HEK293 (cell line): ENCODE measurements at regions not wholly inside any gene's neighbourhood (a gene's known extent, or its start where the extent isn't known, plus 50 kb on each side); places are given as distances from the start of the nearest gene placed in this dataset.

Experiments
- CTCF ChIA-PET: fragments of 350-600 bp; formaldehyde crosslinking; extraction: SDS; loops from one replicate; lab custom pipeline; 2021; ENCODE audit warnings: antibody characterized with exemption; lab: Yijun Ruan, JAX
- POLR2A ChIA-PET: fragments of 300-600 bp; formaldehyde crosslinking; extraction: SDS; loops from one replicate; lab custom pipeline; 2020; ENCODE audit warnings: antibody characterized with exemption, inconsistent platforms; lab: Yijun Ruan, JAX
- H3K27ac ChIP-seq: fragments of 200-500 bp; sonication (Bioruptor generic); 2 replicates; pipeline ENCODE4 v1.5.1; 2014; ENCODE audit warnings: low read depth, low read length, control low read depth, inconsistent platforms; ENCODE audit errors: extremely low read depth
- H3K36me3 ChIP-seq, 2 experiments: fragments of 200-500 bp in 1 of 2; sonication (Bioruptor generic) in 1 of 2; 1 replicate in 1 of 2; 2 replicates in 1 of 2; pipeline ENCODE4 v1.5.1; 2014 to 2017; ENCODE audit warnings: inconsistent platforms in 2 of 2, low read length in 2 of 2; ENCODE audit not compliant: control insufficient read depth in 2 of 2, insufficient read depth in 1 of 2
- H3K4me1 ChIP-seq: fragments of 200-500 bp; sonication (Bioruptor generic); 2 replicates; pipeline ENCODE4 v1.5.1; 2014; ENCODE audit warnings: mild to moderate bottlenecking, low read length, inconsistent platforms; ENCODE audit not compliant: control insufficient read depth, insufficient read depth
- H3K4me3 ChIP-seq: 2 replicates; pipeline ENCODE4 v1.5.1; 2011; ENCODE audit warnings: low read depth, mild to moderate bottlenecking, control low read depth, low read length, moderate library complexity
- H3K9me3 ChIP-seq: fragments of 200-500 bp; sonication (Bioruptor generic); 2 replicates; pipeline ENCODE4 v1.5.1; 2014; ENCODE audit warnings: low read depth, low read length, inconsistent platforms; ENCODE audit not compliant: control insufficient read depth, insufficient read depth
- AEBP2 ChIP-seq: fragments of 450-650 bp; formaldehyde crosslinking; IDR thresholded peaks from 2 replicates; pipeline ENCODE4 v1.5.1; 2016; ENCODE audit warnings: missing biosample characterization, missing genetic modification characterization, borderline replicate concordance
- CTCF ChIP-seq: fragments of 450-650 bp; formaldehyde crosslinking; IDR thresholded peaks from 2 replicates; pipeline ENCODE4 v1.5.1; 2016; ENCODE audit warnings: missing biosample characterization, missing genetic modification characterization
- INSM2 ChIP-seq: fragments of 450-650 bp; formaldehyde crosslinking; IDR thresholded peaks from 2 replicates; pipeline ENCODE4 v1.5.1; 2016; ENCODE audit warnings: missing biosample characterization, missing genetic modification characterization
- PATZ1 ChIP-seq: fragments of 450-650 bp; formaldehyde crosslinking; IDR thresholded peaks from 2 replicates; pipeline ENCODE4 v1.5.1; 2016; ENCODE audit warnings: missing biosample characterization, missing genetic modification characterization
- ZBTB26 ChIP-seq: fragments of 450-650 bp; formaldehyde crosslinking; optimal IDR thresholded peaks from 2 replicates; pipeline ENCODE3; 2016; ENCODE audit warnings: missing biosample characterization, mild to moderate bottlenecking, missing genetic modification characterization
- ZNF133 ChIP-seq: fragments of 450-650 bp; formaldehyde crosslinking; IDR thresholded peaks from 2 replicates; pipeline ENCODE4 v1.5.1; 2016; ENCODE audit warnings: missing biosample characterization, missing genetic modification characterization
- ZNF140 ChIP-seq: fragments of 450-650 bp; formaldehyde crosslinking; IDR thresholded peaks from 2 replicates; pipeline ENCODE4 v1.5.1; 2016; ENCODE audit warnings: missing biosample characterization, missing genetic modification characterization
- ZNF155 ChIP-seq: fragments of 450-650 bp; formaldehyde crosslinking; IDR thresholded peaks from 2 replicates; pipeline ENCODE4 v1.5.1; 2016; ENCODE audit warnings: missing biosample characterization, missing genetic modification characterization
- ZNF157 ChIP-seq: fragments of 450-650 bp; formaldehyde crosslinking; IDR thresholded peaks from 2 replicates; pipeline ENCODE4 v1.5.1; 2016; ENCODE audit warnings: missing biosample characterization, missing genetic modification characterization
- ZNF2 ChIP-seq: fragments of 450-650 bp; formaldehyde crosslinking; IDR thresholded peaks from 2 replicates; pipeline ENCODE4 v1.5.1; 2016; ENCODE audit warnings: missing biosample characterization, missing genetic modification characterization
- ZNF354C ChIP-seq: fragments of 450-650 bp; formaldehyde crosslinking; IDR thresholded peaks from 2 replicates; pipeline ENCODE4 v1.5.1; 2016; ENCODE audit warnings: missing biosample characterization, missing genetic modification characterization, low read depth, borderline replicate concordance
- ZNF518A ChIP-seq: fragments of 450-650 bp; formaldehyde crosslinking; conservative IDR thresholded peaks from 2 replicates; pipeline ENCODE4 v1.5.1; 2016; ENCODE audit warnings: low read depth, missing biosample characterization, missing genetic modification characterization
- ZNF585B ChIP-seq: fragments of 450-650 bp; formaldehyde crosslinking; IDR thresholded peaks from 2 replicates; pipeline ENCODE4 v1.5.1; 2016; ENCODE audit warnings: missing biosample characterization, missing genetic modification characterization
- ZNF624 ChIP-seq: fragments of 450-650 bp; formaldehyde crosslinking; IDR thresholded peaks from 2 replicates; pipeline ENCODE4 v1.5.1; 2017; ENCODE audit warnings: missing biosample characterization, missing genetic modification characterization
- ZNF670 ChIP-seq: fragments of 450-650 bp; formaldehyde crosslinking; IDR thresholded peaks from 2 replicates; pipeline ENCODE4 v1.5.1; 2016; ENCODE audit warnings: missing biosample characterization, missing genetic modification characterization, low read depth
- ZNF776 ChIP-seq: fragments of 450-650 bp; formaldehyde crosslinking; IDR thresholded peaks from 2 replicates; pipeline ENCODE4 v1.5.0; 2017; ENCODE audit warnings: missing biosample characterization, missing genetic modification characterization, borderline replicate concordance
- ZNF792 ChIP-seq: fragments of 450-650 bp; formaldehyde crosslinking; IDR thresholded peaks from 2 replicates; pipeline ENCODE4 v1.5.1; 2016; ENCODE audit warnings: missing biosample characterization, missing genetic modification characterization

- TF ChIP-seq ZNF624 (tag by site-specific recombination), result no peak
- no peak for TF ChIP-seq ZNF585B (tag by site-specific recombination)
Observed at GRCh38 chr18:66048406-66048805, 297.6 kb downstream of the CDH7 start (continued).

- H3K36me3 ChIP-seq, result no peaks in the 10 kb centered on the region
- TF ChIP-seq CTCF (no peak), ZNF670 (tag by site-specific recombination) (no peak), ZNF354C (tag by site-specific recombination) (no peak), ZNF2 (tag by site-specific recombination) (no peak), ZNF133 (tag by site-specific recombination) (no peak), ZNF157 (no peak), ZNF155 (tag by site-specific recombination) (no peak), ZNF518A (tag by site-specific recombination) (no peak), PATZ1 (tag by site-specific recombination) (no peak), INSM2 (tag by site-specific recombination) (no peak), ZNF776 (no peak), ZNF624 (tag by site-specific recombination) (no peak)
Observed at GRCh38 chr18:66046032-66046602, 295.3 kb downstream of the CDH7 start.

GRCh38 chr18:66043009-66043408 is 292.2 kb downstream of the CDH7 start:
- ChIA-PET CTCF (no interaction called here), POLR2A (no interaction called here)
- H3K36me3 ChIP-seq, result no peaks in the 10 kb centered on the region
- H3K4me3 ChIP-seq, result no peak overlapping the region
- H3K27ac ChIP-seq, result no peak overlapping the region
- H3K9me3 ChIP-seq, result no peaks in the 10 kb centered on the region
- no peaks in the 10 kb centered on the region for H3K4me1 ChIP-seq
- no peak for TF ChIP-seq AEBP2 (tag by site-specific recombination)
- peak; percentile 47; the same call in 1 of the 2 replicates for TF ChIP-seq ZNF140 (tag by site-specific recombination)
- no peak for TF ChIP-seq ZBTB26 (tag by site-specific recombination)
- TF ChIP-seq ZNF792 (tag by site-specific recombination), result no peak

More at GRCh38 chr18:66046032-66046602, 295.3 kb downstream of the CDH7 start:
- Histone ChIP-seq H3K4me3 (no peak overlapping the region), H3K27ac (no peak overlapping the region), H3K4me1 (no peaks in the 10 kb centered on the region), H3K9me3 (no peaks in the 10 kb centered on the region)
- CTCF ChIA-PET, result no interaction called here
- POLR2A ChIA-PET, result no interaction called here
